ENCODE measurements at regions not wholly inside any gene's neighbourhood (a gene's known extent, or its start where the extent isn't known, plus 50 kb on each side); places are given as distances from the start of the nearest gene placed in this dataset.

DNA sequence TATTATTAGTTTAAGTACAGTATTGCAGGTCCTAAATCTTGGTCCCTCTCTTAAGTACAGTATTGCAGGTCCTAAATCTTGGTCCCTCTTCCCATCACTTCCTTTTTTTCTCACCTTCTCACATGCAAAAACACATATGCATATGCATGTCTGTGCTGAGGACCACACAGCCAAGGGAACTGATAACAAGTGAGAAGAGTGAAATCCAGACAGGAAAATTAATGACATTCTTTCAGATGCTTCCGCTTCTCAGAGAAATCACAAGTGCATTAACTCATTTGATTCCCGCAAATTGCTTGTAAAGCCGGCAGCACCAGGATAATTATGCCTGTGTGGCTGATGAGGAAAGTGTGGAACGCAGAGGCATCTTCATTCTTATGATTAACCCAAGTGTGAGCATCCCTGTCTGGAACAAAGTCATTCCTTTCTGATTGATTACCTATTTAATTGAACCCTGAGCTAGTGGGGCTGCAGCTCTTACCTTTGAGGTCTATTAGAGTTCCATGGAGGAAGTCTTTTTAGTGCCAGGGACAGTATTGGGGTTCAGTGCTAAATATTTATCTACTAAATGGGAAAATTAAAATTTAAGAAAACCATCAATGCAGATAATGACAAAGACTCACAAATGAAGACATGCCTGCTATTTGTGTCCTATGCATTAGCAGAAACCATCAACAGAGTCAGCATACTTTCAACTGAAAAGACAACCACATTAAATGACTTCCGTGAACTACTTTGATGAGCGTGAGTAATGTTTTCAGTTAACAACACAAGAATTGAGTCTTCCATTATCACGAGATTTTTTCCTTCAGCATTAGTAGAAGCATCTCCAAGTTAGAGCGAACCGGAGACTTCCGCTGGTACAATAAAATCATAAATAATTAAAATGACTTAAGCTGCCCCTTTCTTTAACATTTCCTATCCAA, 220.4 kb upstream of the SLC35G4 start:
- TF ChIP-seq, protein P1, sequence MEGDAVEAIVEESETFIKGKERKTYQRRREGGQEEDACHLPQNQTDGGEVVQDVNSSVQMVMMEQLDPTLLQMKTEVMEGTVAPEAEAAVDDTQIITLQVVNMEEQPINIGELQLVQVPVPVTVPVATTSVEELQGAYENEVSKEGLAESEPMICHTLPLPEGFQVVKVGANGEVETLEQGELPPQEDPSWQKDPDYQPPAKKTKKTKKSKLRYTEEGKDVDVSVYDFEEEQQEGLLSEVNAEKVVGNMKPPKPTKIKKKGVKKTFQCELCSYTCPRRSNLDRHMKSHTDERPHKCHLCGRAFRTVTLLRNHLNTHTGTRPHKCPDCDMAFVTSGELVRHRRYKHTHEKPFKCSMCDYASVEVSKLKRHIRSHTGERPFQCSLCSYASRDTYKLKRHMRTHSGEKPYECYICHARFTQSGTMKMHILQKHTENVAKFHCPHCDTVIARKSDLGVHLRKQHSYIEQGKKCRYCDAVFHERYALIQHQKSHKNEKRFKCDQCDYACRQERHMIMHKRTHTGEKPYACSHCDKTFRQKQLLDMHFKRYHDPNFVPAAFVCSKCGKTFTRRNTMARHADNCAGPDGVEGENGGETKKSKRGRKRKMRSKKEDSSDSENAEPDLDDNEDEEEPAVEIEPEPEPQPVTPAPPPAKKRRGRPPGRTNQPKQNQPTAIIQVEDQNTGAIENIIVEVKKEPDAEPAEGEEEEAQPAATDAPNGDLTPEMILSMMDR (IDR thresholded peaks at IDR 0.05): no peak
- TF ChIP-seq POLR2AphosphoS5 (IDR thresholded peaks at IDR 0.05) (no peak), POLR2A (IDR thresholded peaks at IDR 0.05) (no peak), EP300 (IDR thresholded peaks at IDR 0.05) (no peak)
